ENCODE measurements at regions not wholly inside any gene's neighbourhood (a gene's known extent, or its start where the extent isn't known, plus 50 kb on each side); places are given as distances from the start of the nearest gene placed in this dataset.

DNA sequence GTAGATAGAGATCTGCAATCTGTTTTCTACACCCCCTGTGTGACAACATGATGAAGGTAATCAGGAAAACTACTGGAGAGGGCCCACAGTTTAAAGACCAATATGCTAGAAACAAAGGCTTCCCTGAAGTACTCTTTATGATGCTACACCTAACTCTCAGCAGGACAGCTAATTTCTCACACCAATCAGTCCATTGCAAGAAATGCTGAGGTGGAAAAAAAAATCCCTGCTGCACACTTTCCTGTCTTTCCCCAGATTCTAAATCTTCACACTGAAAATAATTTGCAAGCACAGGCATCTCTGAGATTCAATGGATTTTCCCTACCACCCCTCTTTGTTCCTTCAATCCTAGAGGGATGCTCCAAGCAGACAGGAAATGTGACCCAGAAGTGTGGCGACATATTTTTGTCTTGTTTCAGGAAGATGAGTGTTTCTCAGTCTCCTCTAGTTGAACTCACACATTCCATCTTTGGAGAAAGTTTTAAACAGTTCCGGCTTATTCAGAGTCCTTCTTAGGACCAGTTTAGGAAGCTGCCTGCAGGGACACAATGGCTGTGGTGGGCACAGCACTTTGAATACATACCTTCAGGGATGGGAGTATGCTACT, 671.6 kb downstream of the DIAPH3 start:
- no peak for DNase-seq (ENCODE audit: extremely low spot score)
- peaks cover 11 to 37% (median 27%) of the 10 kb centered on the region in 4 donors for H3K4me1 ChIP-seq
- no peaks in the 10 kb centered on the region for H3K9me3 ChIP-seq
- intact Hi-C loops (cut with DNase I), result no loop called here
- 55% methylated on average over 2 of the region's 2 CpGs for WGBS
- no peaks in the 10 kb centered on the region for H3K27me3 ChIP-seq
- TF ChIP-seq POLR2A (IDR thresholded peaks at IDR 0.05; ENCODE audit: low read depth) (no peak), EP300 (IDR thresholded peaks at IDR 0.05) (no peak), POLR2AphosphoS5 (IDR thresholded peaks at IDR 0.05) (no peak)
- TF ChIP-seq, protein P1, sequence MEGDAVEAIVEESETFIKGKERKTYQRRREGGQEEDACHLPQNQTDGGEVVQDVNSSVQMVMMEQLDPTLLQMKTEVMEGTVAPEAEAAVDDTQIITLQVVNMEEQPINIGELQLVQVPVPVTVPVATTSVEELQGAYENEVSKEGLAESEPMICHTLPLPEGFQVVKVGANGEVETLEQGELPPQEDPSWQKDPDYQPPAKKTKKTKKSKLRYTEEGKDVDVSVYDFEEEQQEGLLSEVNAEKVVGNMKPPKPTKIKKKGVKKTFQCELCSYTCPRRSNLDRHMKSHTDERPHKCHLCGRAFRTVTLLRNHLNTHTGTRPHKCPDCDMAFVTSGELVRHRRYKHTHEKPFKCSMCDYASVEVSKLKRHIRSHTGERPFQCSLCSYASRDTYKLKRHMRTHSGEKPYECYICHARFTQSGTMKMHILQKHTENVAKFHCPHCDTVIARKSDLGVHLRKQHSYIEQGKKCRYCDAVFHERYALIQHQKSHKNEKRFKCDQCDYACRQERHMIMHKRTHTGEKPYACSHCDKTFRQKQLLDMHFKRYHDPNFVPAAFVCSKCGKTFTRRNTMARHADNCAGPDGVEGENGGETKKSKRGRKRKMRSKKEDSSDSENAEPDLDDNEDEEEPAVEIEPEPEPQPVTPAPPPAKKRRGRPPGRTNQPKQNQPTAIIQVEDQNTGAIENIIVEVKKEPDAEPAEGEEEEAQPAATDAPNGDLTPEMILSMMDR (IDR thresholded peaks at IDR 0.05), result no peak
- H3K4me3 ChIP-seq, result no peak overlapping the region
- H3K36me3 ChIP-seq, result no peaks in the 10 kb centered on the region
- no peak overlapping the region for H3K27ac ChIP-seq (replicated peaks in 1 of 4)

DNA sequence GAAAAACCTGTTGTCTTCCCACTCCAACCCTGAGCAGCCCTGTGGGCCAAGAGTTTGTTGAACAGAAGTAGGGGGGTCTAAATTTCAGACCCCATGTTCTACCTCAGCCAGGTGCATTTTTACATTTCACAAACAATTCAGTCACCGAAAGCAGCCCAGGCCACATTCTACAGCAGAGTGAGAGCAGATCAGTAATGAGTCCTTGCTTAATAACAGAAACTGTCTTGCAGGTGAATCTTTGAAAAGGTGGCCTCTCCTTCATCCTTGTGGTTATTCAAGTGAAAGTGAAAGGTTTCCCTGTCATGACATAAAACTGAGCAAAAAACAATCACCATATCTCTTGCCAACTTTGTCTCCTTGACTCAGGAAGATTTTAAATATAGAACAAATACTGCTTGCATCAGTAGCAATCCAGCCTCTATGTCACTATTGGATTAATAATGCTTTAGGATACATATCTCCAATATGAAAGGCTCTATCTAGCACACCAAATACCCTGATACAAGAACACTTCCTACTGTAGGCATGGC, 670.2 kb downstream of the DIAPH3 start:
- Histone ChIP-seq H3K4me3 (no peak overlapping the region), H3K36me3 (no peaks in the 10 kb centered on the region), H3K27me3 (no peaks in the 10 kb centered on the region), H3K4me1 (peaks cover 11 to 37% (median 23%) of the 10 kb centered on the region in 4 donors), H3K27ac (replicated peaks in 1 of 4) (no peak overlapping the region), H3K9me3 (no peaks in the 10 kb centered on the region)
- TF ChIP-seq POLR2A (IDR thresholded peaks at IDR 0.05; ENCODE audit: low read depth) (no peak), POLR2AphosphoS5 (IDR thresholded peaks at IDR 0.05) (no peak), EP300 (IDR thresholded peaks at IDR 0.05) (no peak)
- 79% methylated on average over 1 of the region's 1 CpG for WGBS
- intact Hi-C loops (cut with DNase I), result no loop called here
- DNase-seq (ENCODE audit: extremely low spot score), result no peak

DNA sequence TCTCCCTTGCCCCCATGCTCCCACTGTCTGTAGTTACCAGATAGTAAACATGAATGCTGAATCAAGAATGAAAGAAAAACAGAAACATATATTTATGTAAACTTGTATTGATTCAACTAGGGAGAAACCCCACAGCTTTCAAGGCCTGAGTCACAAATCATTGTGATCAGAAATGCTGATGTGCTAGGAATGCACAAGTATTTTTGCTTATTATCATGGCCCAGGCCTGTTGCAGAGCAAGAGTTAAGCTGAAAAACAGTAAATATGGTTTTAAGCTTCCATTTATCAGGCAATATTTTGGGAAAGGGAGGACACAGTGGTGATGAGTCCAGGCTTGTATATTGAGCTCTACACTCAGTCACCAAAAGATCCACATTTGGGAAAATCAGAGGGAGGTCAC, 669.6 kb downstream of the DIAPH3 start:
- Histone ChIP-seq H3K4me1 (peaks cover 11 to 37% (median 22%) of the 10 kb centered on the region in 4 donors), H3K9me3 (no peaks in the 10 kb centered on the region), H3K27me3 (no peaks in the 10 kb centered on the region), H3K27ac (replicated peaks in 1 of 4) (peak overlapping the region in 1 of 4 donors; percentile 7), H3K36me3 (no peaks in the 10 kb centered on the region), H3K4me3 (no peak overlapping the region)
- intact Hi-C loops (cut with DNase I), result no loop called here
- DNase-seq (ENCODE audit: extremely low spot score), result no peak
- TF ChIP-seq POLR2A (IDR thresholded peaks at IDR 0.05; ENCODE audit: low read depth), result no peak
- TF ChIP-seq, protein P1 (IDR thresholded peaks at IDR 0.05), result no peak

DNA sequence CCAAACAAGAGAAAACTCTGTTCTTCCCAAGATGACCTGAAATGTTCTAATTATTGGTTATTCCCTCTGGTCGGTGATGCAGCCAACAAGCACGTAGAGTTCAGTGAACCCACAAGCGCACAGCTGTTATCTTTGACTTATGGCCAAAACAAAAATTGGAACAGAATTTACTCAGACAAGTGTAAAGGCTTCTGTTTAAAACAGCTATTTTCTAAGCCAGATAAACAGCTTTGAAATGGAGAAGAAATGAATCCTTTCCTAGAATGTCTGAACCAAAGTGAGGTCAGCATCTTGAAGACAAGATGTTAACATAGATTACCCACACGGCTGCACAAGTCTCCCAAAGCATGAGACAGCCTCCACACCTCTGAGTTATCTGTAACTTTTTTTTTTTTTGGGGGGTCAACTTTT, 669.2 kb downstream of the DIAPH3 start:
- no peaks in the 10 kb centered on the region for H3K36me3 ChIP-seq
- H3K4me3 ChIP-seq, result no peak overlapping the region
- H3K9me3 ChIP-seq, result no peaks in the 10 kb centered on the region
- H3K27ac ChIP-seq (replicated peaks in 1 of 4), result peak overlapping the region in 1 of 4 donors; percentile 7
- H3K4me1 ChIP-seq, result peaks cover 11 to 37% (median 22%) of the 10 kb centered on the region in 4 donors
- TF ChIP-seq POLR2A (IDR thresholded peaks at IDR 0.05; ENCODE audit: low read depth) (no peak), POLR2AphosphoS5 (IDR thresholded peaks at IDR 0.05) (peak in 1 of 2 donors; percentile 27)
- H3K27me3 ChIP-seq, result no peaks in the 10 kb centered on the region
- intact Hi-C loops (cut with DNase I), result no loop called here
- DNase-seq (ENCODE audit: extremely low spot score), result no peak
- WGBS, result 22% methylated on average over 4 of the region's 4 CpGs

DNA sequence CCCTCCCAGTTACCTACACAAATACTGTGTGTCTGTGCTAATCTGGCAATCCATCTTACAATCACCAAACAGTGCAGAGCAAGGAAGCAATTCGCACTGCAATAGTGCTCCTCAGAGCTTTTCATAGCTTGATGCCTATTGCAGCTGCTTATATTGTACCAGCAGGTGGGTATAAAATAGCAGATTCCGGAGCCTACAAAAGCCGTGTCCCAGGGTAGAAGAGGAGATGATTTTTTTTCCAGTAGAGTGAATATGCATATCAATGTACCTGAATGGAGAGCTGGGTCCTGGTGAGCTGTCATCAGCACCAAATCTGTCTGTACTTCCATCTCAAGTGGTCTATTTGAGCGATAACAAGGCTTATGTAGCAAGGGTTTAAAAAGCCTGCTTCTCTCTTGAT, 668.4 kb downstream of the DIAPH3 start:
- H3K9me3 ChIP-seq, result no peaks in the 10 kb centered on the region
- no peak for DNase-seq (ENCODE audit: extremely low spot score)
- peaks cover 11 to 37% (median 22%) of the 10 kb centered on the region in 4 donors for H3K4me1 ChIP-seq
- no peak overlapping the region for H3K4me3 ChIP-seq
- H3K27ac ChIP-seq (replicated peaks in 1 of 4), result no peak overlapping the region
- intact Hi-C loops (cut with DNase I), result no loop called here
- TF ChIP-seq POLR2AphosphoS5 (IDR thresholded peaks at IDR 0.05), result no peak
- TF ChIP-seq, protein P1 (IDR thresholded peaks at IDR 0.05), result no peak
- TF ChIP-seq EP300 (IDR thresholded peaks at IDR 0.05), result no peak
- no peak for TF ChIP-seq POLR2A (IDR thresholded peaks at IDR 0.05; ENCODE audit: low read depth)
- H3K36me3 ChIP-seq, result no peaks in the 10 kb centered on the region
- H3K27me3 ChIP-seq, result no peaks in the 10 kb centered on the region
- 92% methylated on average over 2 of the region's 4 CpGs for WGBS
